ENCODE measurements at regions not wholly inside any gene's neighbourhood (a gene's known extent, or its start where the extent isn't known, plus 50 kb on each side); places are given as distances from the start of the nearest gene placed in this dataset.

DNA sequence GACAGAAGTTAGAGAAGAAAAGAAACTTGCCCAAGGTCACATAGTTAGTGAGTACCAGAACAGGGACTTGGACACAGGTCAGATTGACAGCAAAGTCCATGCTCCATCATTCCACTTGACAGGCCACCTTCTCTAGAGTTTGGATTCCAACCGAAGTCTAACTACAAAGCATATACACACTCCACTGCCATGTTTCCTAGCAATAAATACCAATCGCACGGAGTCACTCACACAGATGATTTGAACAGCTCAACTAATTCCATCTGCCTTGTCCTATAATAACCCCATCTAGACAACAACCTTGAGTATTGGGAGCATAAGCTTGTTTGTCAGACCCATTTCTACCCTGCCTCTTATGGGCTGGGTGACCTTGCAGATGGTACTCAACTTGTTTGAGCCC, 334.6 kb upstream of the MGAT5 start:
- TF ChIP-seq, protein P1, sequence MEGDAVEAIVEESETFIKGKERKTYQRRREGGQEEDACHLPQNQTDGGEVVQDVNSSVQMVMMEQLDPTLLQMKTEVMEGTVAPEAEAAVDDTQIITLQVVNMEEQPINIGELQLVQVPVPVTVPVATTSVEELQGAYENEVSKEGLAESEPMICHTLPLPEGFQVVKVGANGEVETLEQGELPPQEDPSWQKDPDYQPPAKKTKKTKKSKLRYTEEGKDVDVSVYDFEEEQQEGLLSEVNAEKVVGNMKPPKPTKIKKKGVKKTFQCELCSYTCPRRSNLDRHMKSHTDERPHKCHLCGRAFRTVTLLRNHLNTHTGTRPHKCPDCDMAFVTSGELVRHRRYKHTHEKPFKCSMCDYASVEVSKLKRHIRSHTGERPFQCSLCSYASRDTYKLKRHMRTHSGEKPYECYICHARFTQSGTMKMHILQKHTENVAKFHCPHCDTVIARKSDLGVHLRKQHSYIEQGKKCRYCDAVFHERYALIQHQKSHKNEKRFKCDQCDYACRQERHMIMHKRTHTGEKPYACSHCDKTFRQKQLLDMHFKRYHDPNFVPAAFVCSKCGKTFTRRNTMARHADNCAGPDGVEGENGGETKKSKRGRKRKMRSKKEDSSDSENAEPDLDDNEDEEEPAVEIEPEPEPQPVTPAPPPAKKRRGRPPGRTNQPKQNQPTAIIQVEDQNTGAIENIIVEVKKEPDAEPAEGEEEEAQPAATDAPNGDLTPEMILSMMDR (IDR thresholded peaks at IDR 0.05; ENCODE audit: low read length) = no peak
- TF ChIP-seq EZH2 (IDR thresholded peaks at IDR 0.05; ENCODE audit: borderline replicate concordance, low read length) = no peak
